Gastroesophageal sphincter (tissue), 3 donors: ENCODE measurements at regions not wholly inside any gene's neighbourhood (a gene's known extent, or its start where the extent isn't known, plus 50 kb on each side); places are given as distances from the start of the nearest gene placed in this dataset.

Experiments used
- CTCF ChIP-seq, 4 experiments: fragments of 200-600 bp in 2 of 4; fragments of 450-650 bp in 2 of 4; sonication (generic) in 1 of 4; IDR thresholded peaks; one replicate each; pipeline ENCODE4 v1.5.1; 2017 to 2019; ENCODE audit warnings: antibody characterized with exemption in 4 of 4, mild to moderate bottlenecking in 2 of 4, moderate library complexity in 2 of 4
- POLR2A ChIP-seq, 2 donors: fragments of 450-650 bp; IDR thresholded peaks; one replicate each; pipeline ENCODE4 v1.6.1; 2017; ENCODE audit warnings: antibody characterized with exemption in 2 of 2, mild to moderate bottlenecking in 2 of 2, moderate library complexity in 1 of 2
- POLR2AphosphoS5 ChIP-seq: sonication (generic); formaldehyde crosslinking; IDR thresholded peaks from one replicate; pipeline ENCODE4 v1.6.1; 2017; ENCODE audit warnings: antibody characterized with exemption

GRCh38 chr7:144975882-144976281 lies 140.0 kb upstream of the TPK1 start:
- TF ChIP-seq CTCF (IDR thresholded peaks at IDR 0.05) (no peak), POLR2A (IDR thresholded peaks at IDR 0.05) (no peak), POLR2AphosphoS5 (no peak)
